Skin of body (tissue), 1 donor: ENCODE measurements at regions not wholly inside any gene's neighbourhood (a gene's known extent, or its start where the extent isn't known, plus 50 kb on each side); places are given as distances from the start of the nearest gene placed in this dataset.
"Not testable (repeated sequence)": the region's sequence is repeated elsewhere in the genome, so short reads cannot be mapped to it uniquely, and the experiment has no call there.

ENCODE experiments used
- DNase-seq: peaks from one replicate; lab custom pipeline; 2025; lab: John Stamatoyannopoulos, UW

- no peak for DNase-seq
Measured at GRCh38 chr15:95170561-95171380, 939.4 kb downstream of the MCTP2 start.

GRCh38 chr15:95171564-95171963 lies 940.2 kb downstream of the MCTP2 start:
- no peak for DNase-seq

- DNase-seq = peak; percentile 73
Measured at GRCh38 chr15:95174301-95175259, 943.2 kb downstream of the MCTP2 start.

- no peak for DNase-seq
Measured at GRCh38 chr15:95175914-95176658, 944.7 kb downstream of the MCTP2 start.

GRCh38 chr15:95176794-95177577 lies 945.6 kb downstream of the MCTP2 start:
- no peak for DNase-seq

- no peak for DNase-seq
Measured at GRCh38 chr15:95180530-95180929, 949.2 kb downstream of the MCTP2 start.

GRCh38 chr15:95182091-95182490 lies 950.7 kb downstream of the MCTP2 start:
- no peak for DNase-seq

GRCh38 chr15:95192923-95193322 lies 961.6 kb downstream of the MCTP2 start:
- DNase-seq = no peak

GRCh38 chr15:95194746-95195145 lies 963.4 kb downstream of the MCTP2 start:
- DNase-seq = no peak

GRCh38 chr15:95196176-95196915 lies 965.0 kb downstream of the MCTP2 start:
- DNase-seq = no peak

GRCh38 chr15:95202569-95203349 lies 971.4 kb downstream of the MCTP2 start:
- no peak for DNase-seq

- DNase-seq = no peak
Measured at GRCh38 chr15:95205077-95205476, 973.7 kb downstream of the MCTP2 start.

GRCh38 chr15:95205830-95206229 lies 974.5 kb downstream of the MCTP2 start:
- not testable (repeated sequence) for DNase-seq

- DNase-seq = no peak
Measured at GRCh38 chr15:95208071-95208470, 976.7 kb downstream of the MCTP2 start.

- DNase-seq = no peak
Measured at GRCh38 chr15:95208988-95209387, 977.6 kb downstream of the MCTP2 start.

- DNase-seq = no peak
Measured at GRCh38 chr15:95210436-95210981, 979.1 kb downstream of the MCTP2 start.

- no peak for DNase-seq
Measured at GRCh38 chr15:95215017-95215416, 983.7 kb downstream of the MCTP2 start.

GRCh38 chr15:95226835-95227234 lies 995.5 kb downstream of the MCTP2 start:
- DNase-seq = no peak

- no peak for DNase-seq
Measured at GRCh38 chr15:95227235-95227634, 995.9 kb downstream of the MCTP2 start.
